ENCODE measurements at regions not wholly inside any gene's neighbourhood (a gene's known extent, or its start where the extent isn't known, plus 50 kb on each side); places are given as distances from the start of the nearest gene placed in this dataset.

- Histone ChIP-seq H3K4me3 (ENCODE audit: low read depth in 1 of 3, low read length in 3 of 3) (no peak overlapping the region), H3K4me1 (ENCODE audit: control insufficient read depth in 3 of 3, insufficient read depth in 2 of 3, low read depth in 1 of 3, low read length in 2 of 3) (no peaks in the 10 kb centered on the region), H3K36me3 (ENCODE audit: control insufficient read depth in 3 of 3, insufficient read depth in 2 of 3, low read depth in 1 of 3, low read length in 3 of 3) (no peaks in the 10 kb centered on the region), H3K27me3 (ENCODE audit: control insufficient read depth in 3 of 3, insufficient read depth in 3 of 3, low read length in 3 of 3) (no peaks in the 10 kb centered on the region), H3K9me3 (ENCODE audit: control insufficient read depth in 2 of 2, insufficient read depth in 1 of 2, low read depth in 1 of 2, low read length in 1 of 2) (no peaks in the 10 kb centered on the region), H3K27ac (ENCODE audit: low read depth in 1 of 3, low read length in 2 of 3) (no peak overlapping the region)
- FAIRE-seq, result no peak
- DNase-seq, result no peak
- 84 to 89% (median 87%) methylated on average over 3 of the region's 3 CpGs for WGBS, 3 donors
These were observed 161.5 kb upstream of the RBFOX1 start for GRCh38 chr16:7171151-7171550.

DNA sequence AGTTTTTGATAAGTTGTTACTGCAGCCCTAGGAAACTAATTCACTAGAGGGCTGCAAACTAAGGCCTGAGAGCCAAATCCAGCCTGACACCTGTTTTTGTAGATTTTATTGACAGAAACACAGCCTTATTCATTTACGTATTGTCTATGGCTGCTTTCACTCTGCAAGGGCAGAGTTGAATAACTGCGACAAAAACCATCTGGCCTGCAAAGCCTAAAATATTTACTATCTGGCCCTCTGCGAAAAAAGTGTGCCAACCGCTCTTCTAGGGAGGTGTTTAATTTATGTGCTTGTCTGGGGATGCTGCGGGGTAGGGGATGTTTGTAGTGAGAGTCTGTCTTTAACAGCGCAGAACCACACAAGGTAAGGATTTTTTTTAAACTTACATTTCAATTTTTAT lies 165.0 kb upstream of the RBFOX1 start:
- WGBS, 3 donors, result 60 to 79% (median 71%) methylated on average over 6 of the region's 6 CpGs
- no peak for FAIRE-seq
- no peaks in the 10 kb centered on the region for H3K9me3 ChIP-seq (ENCODE audit: control insufficient read depth in 2 of 2, insufficient read depth in 1 of 2, low read depth in 1 of 2, low read length in 1 of 2)

DNA sequence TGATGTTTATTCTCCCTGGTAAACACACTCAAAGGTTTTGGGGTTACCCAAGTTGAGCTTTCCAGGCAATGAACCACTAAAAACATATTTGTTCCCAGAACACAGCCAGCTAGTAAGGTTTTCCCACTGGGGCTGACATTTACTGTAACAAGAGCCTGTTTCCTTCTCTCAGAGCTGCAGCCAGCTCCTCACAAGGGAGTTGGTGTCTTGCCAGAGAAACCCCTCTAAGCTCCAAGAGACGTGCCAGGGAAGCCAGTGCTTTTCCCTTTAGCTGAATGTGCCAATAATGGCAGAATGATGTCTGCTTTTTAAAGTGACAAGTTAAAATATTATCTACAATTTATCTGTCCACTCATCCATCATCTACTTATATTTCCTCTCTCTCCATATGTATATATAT lies 170.8 kb upstream of the RBFOX1 start:
- no peaks in the 10 kb centered on the region for H3K9me3 ChIP-seq (ENCODE audit: control insufficient read depth in 2 of 2, insufficient read depth in 1 of 2, low read depth in 1 of 2, low read length in 1 of 2)
- DNase-seq (no peak), FAIRE-seq (no peak)
- no peak overlapping the region for H3K4me3 ChIP-seq (ENCODE audit: low read depth in 1 of 3, low read length in 3 of 3)
- 40 to 73% (median 56%) methylated on average over 1 of the region's 1 CpG for WGBS, 3 donors
- no peak overlapping the region for H3K27ac ChIP-seq (ENCODE audit: low read depth in 1 of 3, low read length in 2 of 3)
- no peaks in the 10 kb centered on the region for H3K27me3 ChIP-seq (ENCODE audit: control insufficient read depth in 3 of 3, insufficient read depth in 3 of 3, low read length in 3 of 3)
- H3K4me1 ChIP-seq (ENCODE audit: control insufficient read depth in 3 of 3, insufficient read depth in 2 of 3, low read depth in 1 of 3, low read length in 2 of 3), result no peaks in the 10 kb centered on the region
- no peaks in the 10 kb centered on the region for H3K36me3 ChIP-seq (ENCODE audit: control insufficient read depth in 3 of 3, insufficient read depth in 2 of 3, low read depth in 1 of 3, low read length in 3 of 3)

More for the DNA sequence above, 165.0 kb upstream of the RBFOX1 start:
- Histone ChIP-seq H3K27ac (ENCODE audit: low read depth in 1 of 3, low read length in 2 of 3) (no peak overlapping the region), H3K4me3 (ENCODE audit: low read depth in 1 of 3, low read length in 3 of 3) (no peak overlapping the region), H3K4me1 (ENCODE audit: control insufficient read depth in 3 of 3, insufficient read depth in 2 of 3, low read depth in 1 of 3, low read length in 2 of 3) (no peaks in the 10 kb centered on the region), H3K36me3 (ENCODE audit: control insufficient read depth in 3 of 3, insufficient read depth in 2 of 3, low read depth in 1 of 3, low read length in 3 of 3) (no peaks in the 10 kb centered on the region), H3K27me3 (ENCODE audit: control insufficient read depth in 3 of 3, insufficient read depth in 3 of 3, low read length in 3 of 3) (no peaks in the 10 kb centered on the region)
- no peak for DNase-seq

GRCh38 chr16:7160093-7160492 lies 172.6 kb upstream of the RBFOX1 start:
- peak; percentile 30 to 32 for DNase-seq

DNA sequence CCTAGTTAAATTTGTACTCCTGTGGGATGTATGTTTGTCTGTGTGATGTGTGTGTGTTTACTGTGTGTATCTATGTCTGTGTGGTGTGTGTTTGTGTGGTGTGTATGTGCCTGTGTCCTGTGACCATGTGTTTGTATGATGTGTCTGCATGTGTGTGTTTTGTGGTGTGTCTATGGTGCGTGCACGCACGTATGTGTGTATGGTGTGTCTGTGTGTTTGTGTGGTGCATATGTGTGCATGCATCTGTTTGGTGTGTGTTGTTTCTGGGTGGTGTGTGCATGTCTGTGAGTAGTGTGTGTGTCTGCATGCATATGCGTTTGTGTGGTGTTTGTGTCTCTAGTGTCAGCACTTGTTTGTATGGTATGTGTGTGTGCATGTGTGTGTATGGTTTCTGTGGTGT lies 174.2 kb upstream of the RBFOX1 start:
- H3K9me3 ChIP-seq (ENCODE audit: control insufficient read depth in 2 of 2, insufficient read depth in 1 of 2, low read depth in 1 of 2, low read length in 1 of 2), result no peaks in the 10 kb centered on the region
- 89 to 98% (median 93%) methylated on average over 4 of the region's 4 CpGs for WGBS, 3 donors
- H3K36me3 ChIP-seq (ENCODE audit: control insufficient read depth in 3 of 3, insufficient read depth in 2 of 3, low read depth in 1 of 3, low read length in 3 of 3), result no peaks in the 10 kb centered on the region
- no peaks in the 10 kb centered on the region for H3K4me1 ChIP-seq (ENCODE audit: control insufficient read depth in 3 of 3, insufficient read depth in 2 of 3, low read depth in 1 of 3, low read length in 2 of 3)
- no peak for FAIRE-seq
- no peak for DNase-seq
- no peak overlapping the region for H3K4me3 ChIP-seq (ENCODE audit: low read depth in 1 of 3, low read length in 3 of 3)
- no peak overlapping the region for H3K27ac ChIP-seq (ENCODE audit: low read depth in 1 of 3, low read length in 2 of 3)
- no peaks in the 10 kb centered on the region for H3K27me3 ChIP-seq (ENCODE audit: control insufficient read depth in 3 of 3, insufficient read depth in 3 of 3, low read length in 3 of 3)

More at GRCh38 chr16:7160093-7160492, 172.6 kb upstream of the RBFOX1 start:
- H3K27me3 ChIP-seq (ENCODE audit: control insufficient read depth in 3 of 3, insufficient read depth in 3 of 3, low read length in 3 of 3), result no peaks in the 10 kb centered on the region
- no peak overlapping the region for H3K27ac ChIP-seq (ENCODE audit: low read depth in 1 of 3, low read length in 2 of 3)
- H3K4me1 ChIP-seq (ENCODE audit: control insufficient read depth in 3 of 3, insufficient read depth in 2 of 3, low read depth in 1 of 3, low read length in 2 of 3), result no peaks in the 10 kb centered on the region
- no peaks in the 10 kb centered on the region for H3K9me3 ChIP-seq (ENCODE audit: control insufficient read depth in 2 of 2, insufficient read depth in 1 of 2, low read depth in 1 of 2, low read length in 1 of 2)
- no peak for FAIRE-seq
- no peak overlapping the region for H3K4me3 ChIP-seq (ENCODE audit: low read depth in 1 of 3, low read length in 3 of 3)
- WGBS, 3 donors, result 16 to 45% (median 29%) methylated on average over 3 of the region's 3 CpGs
- no peaks in the 10 kb centered on the region for H3K36me3 ChIP-seq (ENCODE audit: control insufficient read depth in 3 of 3, insufficient read depth in 2 of 3, low read depth in 1 of 3, low read length in 3 of 3)

DNA sequence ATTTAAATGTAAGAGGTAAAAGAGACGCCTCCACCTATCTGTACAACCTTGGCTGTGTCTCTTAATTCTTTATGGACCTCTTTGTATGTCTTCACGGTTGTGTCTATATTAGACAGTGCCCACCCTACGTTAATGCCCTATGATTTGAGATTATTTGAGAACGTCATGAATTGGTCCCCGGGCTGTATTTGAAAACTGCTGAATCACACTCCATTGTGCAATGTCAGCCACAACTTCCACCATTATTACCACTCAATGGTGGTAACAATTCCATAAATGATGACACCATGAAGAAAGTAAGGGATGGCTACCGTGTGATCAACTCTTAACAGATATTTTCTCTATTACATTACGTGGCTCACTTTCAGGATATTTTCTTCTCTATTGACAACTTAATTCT lies 182.4 kb upstream of the RBFOX1 start:
- Histone ChIP-seq H3K9me3 (ENCODE audit: control insufficient read depth in 2 of 2, insufficient read depth in 1 of 2, low read depth in 1 of 2, low read length in 1 of 2) (no peaks in the 10 kb centered on the region), H3K36me3 (ENCODE audit: control insufficient read depth in 3 of 3, insufficient read depth in 2 of 3, low read depth in 1 of 3, low read length in 3 of 3) (no peaks in the 10 kb centered on the region), H3K27me3 (ENCODE audit: control insufficient read depth in 3 of 3, insufficient read depth in 3 of 3, low read length in 3 of 3) (no peaks in the 10 kb centered on the region), H3K4me1 (ENCODE audit: control insufficient read depth in 3 of 3, insufficient read depth in 2 of 3, low read depth in 1 of 3, low read length in 2 of 3) (no peaks in the 10 kb centered on the region), H3K27ac (ENCODE audit: low read depth in 1 of 3, low read length in 2 of 3) (no peak overlapping the region), H3K4me3 (ENCODE audit: low read depth in 1 of 3, low read length in 3 of 3) (no peak overlapping the region)
- no peak for DNase-seq
- FAIRE-seq, result no peak
- WGBS, 3 donors, result 68 to 75% (median 71%) methylated on average over 7 of the region's 7 CpGs

- WGBS, 3 donors, result 67 to 86% (median 74%) methylated on average over 6 of the region's 6 CpGs
- H3K4me1 ChIP-seq (ENCODE audit: control insufficient read depth in 3 of 3, insufficient read depth in 2 of 3, low read depth in 1 of 3, low read length in 2 of 3), result no peaks in the 10 kb centered on the region
- no peaks in the 10 kb centered on the region for H3K36me3 ChIP-seq (ENCODE audit: control insufficient read depth in 3 of 3, insufficient read depth in 2 of 3, low read depth in 1 of 3, low read length in 3 of 3)
- H3K4me3 ChIP-seq (ENCODE audit: low read depth in 1 of 3, low read length in 3 of 3), result no peak overlapping the region
- H3K27me3 ChIP-seq (ENCODE audit: control insufficient read depth in 3 of 3, insufficient read depth in 3 of 3, low read length in 3 of 3), result no peaks in the 10 kb centered on the region
- FAIRE-seq, result no peak
- no peaks in the 10 kb centered on the region for H3K9me3 ChIP-seq (ENCODE audit: control insufficient read depth in 2 of 2, insufficient read depth in 1 of 2, low read depth in 1 of 2, low read length in 1 of 2)
- H3K27ac ChIP-seq (ENCODE audit: low read depth in 1 of 3, low read length in 2 of 3), result no peak overlapping the region
- DNase-seq, result no peak
These were observed 184.0 kb upstream of the RBFOX1 start for GRCh38 chr16:7148606-7149005.

DNA sequence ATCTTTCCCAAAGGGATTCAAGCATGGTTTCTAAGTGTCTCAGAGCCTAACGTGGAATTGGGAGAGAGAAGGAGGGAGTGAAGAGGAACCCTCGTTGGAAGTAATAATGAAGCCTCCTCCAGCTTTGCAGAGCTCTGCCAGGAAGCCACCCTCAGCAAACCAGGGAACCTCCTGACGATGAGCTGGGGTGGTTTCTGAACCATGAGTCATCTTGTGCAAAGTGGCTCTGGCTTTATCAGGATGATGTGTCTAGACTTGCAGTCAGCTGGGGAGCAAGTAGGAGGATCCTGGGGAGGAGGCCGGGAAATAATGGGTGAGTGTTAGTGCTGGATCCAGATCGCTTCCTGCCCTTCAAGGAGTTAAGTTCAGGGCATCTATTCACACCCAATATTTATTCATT lies 191.7 kb upstream of the RBFOX1 start:
- Histone ChIP-seq H3K9me3 (ENCODE audit: control insufficient read depth in 2 of 2, insufficient read depth in 1 of 2, low read depth in 1 of 2, low read length in 1 of 2) (no peaks in the 10 kb centered on the region), H3K36me3 (ENCODE audit: control insufficient read depth in 3 of 3, insufficient read depth in 2 of 3, low read depth in 1 of 3, low read length in 3 of 3) (no peaks in the 10 kb centered on the region), H3K27me3 (ENCODE audit: control insufficient read depth in 3 of 3, insufficient read depth in 3 of 3, low read length in 3 of 3) (no peaks in the 10 kb centered on the region), H3K4me3 (ENCODE audit: low read depth in 1 of 3, low read length in 3 of 3) (no peak overlapping the region), H3K4me1 (ENCODE audit: control insufficient read depth in 3 of 3, insufficient read depth in 2 of 3, low read depth in 1 of 3, low read length in 2 of 3) (no peaks in the 10 kb centered on the region), H3K27ac (ENCODE audit: low read depth in 1 of 3, low read length in 2 of 3) (no peak overlapping the region)
- DNase-seq, result no peak
- WGBS, 3 donors, result 44 to 62% (median 45%) methylated on average over 5 of the region's 5 CpGs
- FAIRE-seq, result no peak

- Histone ChIP-seq H3K36me3 (ENCODE audit: control insufficient read depth in 3 of 3, insufficient read depth in 2 of 3, low read depth in 1 of 3, low read length in 3 of 3) (no peaks in the 10 kb centered on the region), H3K9me3 (ENCODE audit: control insufficient read depth in 2 of 2, insufficient read depth in 1 of 2, low read depth in 1 of 2, low read length in 1 of 2) (no peaks in the 10 kb centered on the region), H3K4me1 (ENCODE audit: control insufficient read depth in 3 of 3, insufficient read depth in 2 of 3, low read depth in 1 of 3, low read length in 2 of 3) (no peaks in the 10 kb centered on the region), H3K27me3 (ENCODE audit: control insufficient read depth in 3 of 3, insufficient read depth in 3 of 3, low read length in 3 of 3) (no peaks in the 10 kb centered on the region), H3K4me3 (ENCODE audit: low read depth in 1 of 3, low read length in 3 of 3) (no peak overlapping the region), H3K27ac (ENCODE audit: low read depth in 1 of 3, low read length in 2 of 3) (no peak overlapping the region)
- DNase-seq (peak in 1 of 2 donors; percentile 3), FAIRE-seq (no peak)
- 26 to 56% (median 30%) methylated on average over 8 of the region's 8 CpGs for WGBS, 3 donors
These were observed 194.9 kb upstream of the RBFOX1 start for GRCh38 chr16:7137560-7138330.

All from small intestine (tissue), 7 donors.